ENCODE measurements at regions not wholly inside any gene's neighbourhood (a gene's known extent, or its start where the extent isn't known, plus 50 kb on each side); places are given as distances from the start of the nearest gene placed in this dataset.

DNA sequence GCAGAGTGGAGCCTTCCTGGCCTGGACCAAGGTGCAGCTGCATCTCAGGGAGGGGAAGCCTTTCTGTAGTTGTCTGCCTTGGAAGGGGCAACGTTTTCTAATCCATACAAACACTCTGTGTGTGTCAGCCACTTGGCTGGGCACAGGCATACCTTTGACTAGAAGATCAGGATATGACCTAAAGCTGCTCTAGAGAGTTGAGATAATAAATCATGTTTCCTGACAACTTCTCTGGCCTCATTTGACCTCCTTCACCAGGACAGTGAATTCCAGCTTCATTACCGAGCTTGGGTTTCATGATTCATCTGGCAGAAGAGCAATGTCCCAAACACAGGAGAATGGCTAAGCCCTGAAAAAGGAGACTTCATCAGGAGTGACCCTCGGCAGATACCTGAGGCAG lies 89.6 kb upstream of the KIT start:
- TF ChIP-seq, protein P1, sequence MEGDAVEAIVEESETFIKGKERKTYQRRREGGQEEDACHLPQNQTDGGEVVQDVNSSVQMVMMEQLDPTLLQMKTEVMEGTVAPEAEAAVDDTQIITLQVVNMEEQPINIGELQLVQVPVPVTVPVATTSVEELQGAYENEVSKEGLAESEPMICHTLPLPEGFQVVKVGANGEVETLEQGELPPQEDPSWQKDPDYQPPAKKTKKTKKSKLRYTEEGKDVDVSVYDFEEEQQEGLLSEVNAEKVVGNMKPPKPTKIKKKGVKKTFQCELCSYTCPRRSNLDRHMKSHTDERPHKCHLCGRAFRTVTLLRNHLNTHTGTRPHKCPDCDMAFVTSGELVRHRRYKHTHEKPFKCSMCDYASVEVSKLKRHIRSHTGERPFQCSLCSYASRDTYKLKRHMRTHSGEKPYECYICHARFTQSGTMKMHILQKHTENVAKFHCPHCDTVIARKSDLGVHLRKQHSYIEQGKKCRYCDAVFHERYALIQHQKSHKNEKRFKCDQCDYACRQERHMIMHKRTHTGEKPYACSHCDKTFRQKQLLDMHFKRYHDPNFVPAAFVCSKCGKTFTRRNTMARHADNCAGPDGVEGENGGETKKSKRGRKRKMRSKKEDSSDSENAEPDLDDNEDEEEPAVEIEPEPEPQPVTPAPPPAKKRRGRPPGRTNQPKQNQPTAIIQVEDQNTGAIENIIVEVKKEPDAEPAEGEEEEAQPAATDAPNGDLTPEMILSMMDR (IDR thresholded peaks at IDR 0.05; ENCODE audit: insufficient read depth, low read depth, low read length, missing control alignments), result no peak
- no peak overlapping the region for H3K4me3 ChIP-seq (ENCODE audit: low read length)
- peak; percentile 36 for DNase-seq (ENCODE audit: low read depth)

DNA sequence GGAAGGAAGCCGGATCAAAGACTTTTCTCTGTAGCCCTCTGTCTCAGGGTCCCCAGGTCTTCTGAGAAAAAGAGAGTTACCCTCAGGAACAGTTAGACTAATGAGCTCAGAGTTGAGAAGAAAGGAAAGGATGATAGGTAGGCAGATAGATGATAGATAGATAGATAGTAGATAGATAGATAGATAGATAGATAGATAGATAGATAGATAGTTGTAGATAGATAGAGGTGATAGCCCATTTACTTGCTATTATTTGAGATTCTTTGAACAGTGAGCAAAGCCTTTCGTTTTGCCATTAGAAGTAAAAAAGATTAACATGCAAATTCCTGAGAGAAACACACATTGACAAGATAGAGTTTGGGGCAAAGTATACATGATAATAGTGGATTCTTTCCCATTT lies 86.9 kb upstream of the KIT start:
- no peak for DNase-seq (ENCODE audit: low read depth)
- H3K4me3 ChIP-seq (ENCODE audit: low read length), result no peak overlapping the region
- TF ChIP-seq, protein P1 (IDR thresholded peaks at IDR 0.05; ENCODE audit: insufficient read depth, low read depth, low read length, missing control alignments), result no peak

DNA sequence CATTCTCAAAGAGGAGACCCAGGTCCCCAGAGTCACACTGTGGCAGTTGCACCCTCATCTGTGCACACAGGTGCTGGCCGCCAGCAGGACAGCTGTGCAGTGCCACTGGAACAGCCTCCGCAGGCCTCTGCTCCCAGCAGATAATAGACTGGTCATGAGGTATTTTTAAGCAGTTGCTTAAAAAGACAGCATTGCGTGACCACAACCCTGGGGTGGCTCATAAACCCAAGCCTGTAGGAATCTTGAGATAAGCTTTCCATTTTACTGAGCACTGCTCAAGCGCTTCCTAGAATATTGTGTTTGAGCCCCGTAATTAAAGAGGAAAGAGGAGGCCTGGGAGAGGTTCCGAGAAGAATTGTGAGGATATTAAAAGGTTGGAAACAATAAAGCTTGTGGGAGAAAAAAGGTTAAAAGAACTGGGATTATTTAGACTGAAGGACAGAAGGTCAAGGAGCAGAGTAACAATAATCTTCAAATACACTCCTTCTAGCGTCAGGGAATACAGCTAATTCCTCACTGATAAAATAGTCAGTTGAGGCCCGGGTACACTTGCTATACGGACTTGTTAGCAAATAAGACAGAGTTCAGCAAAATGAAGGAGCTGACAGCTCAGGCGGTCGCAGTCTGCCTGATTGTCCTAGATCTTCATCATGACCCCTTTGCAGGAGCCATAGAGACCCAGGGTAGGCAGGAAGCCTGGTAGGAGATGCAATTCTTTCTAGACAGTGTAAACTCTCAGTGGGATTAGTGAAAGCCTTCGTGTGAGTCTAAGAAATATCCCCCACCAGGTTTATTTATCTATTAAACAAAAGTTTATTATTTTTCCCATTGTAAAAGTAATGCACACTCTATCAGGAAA lies 86.2 kb upstream of the KIT start:
- TF ChIP-seq, protein P1 (IDR thresholded peaks at IDR 0.05; ENCODE audit: insufficient read depth, low read depth, low read length, missing control alignments), result no peak
- no peak for DNase-seq (ENCODE audit: low read depth)
- H3K4me3 ChIP-seq (ENCODE audit: low read length), result no peak overlapping the region

DNA sequence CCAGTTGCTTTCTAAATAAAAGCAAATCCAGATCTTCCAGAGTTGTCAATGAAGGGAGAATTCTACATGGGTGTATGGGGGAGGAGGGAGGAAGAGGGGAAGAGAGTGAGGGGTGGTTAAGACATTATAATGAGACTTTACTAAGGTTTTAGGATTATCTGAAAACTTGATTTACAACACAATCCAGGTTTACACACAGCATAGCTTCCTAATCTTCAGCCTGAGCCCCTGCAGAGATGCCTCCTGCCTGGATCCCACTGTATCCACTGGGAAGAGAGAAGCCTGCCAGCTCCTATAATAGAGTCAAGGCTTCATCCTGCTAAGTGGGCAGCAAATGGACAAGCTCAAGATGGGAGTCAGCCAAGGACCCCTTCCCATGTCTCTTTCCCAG lies 85.6 kb upstream of the KIT start:
- no peak overlapping the region for H3K4me3 ChIP-seq (ENCODE audit: low read length)
- no peak for DNase-seq (ENCODE audit: low read depth)
- TF ChIP-seq, protein P1 (IDR thresholded peaks at IDR 0.05; ENCODE audit: insufficient read depth, low read depth, low read length, missing control alignments), result no peak

DNA sequence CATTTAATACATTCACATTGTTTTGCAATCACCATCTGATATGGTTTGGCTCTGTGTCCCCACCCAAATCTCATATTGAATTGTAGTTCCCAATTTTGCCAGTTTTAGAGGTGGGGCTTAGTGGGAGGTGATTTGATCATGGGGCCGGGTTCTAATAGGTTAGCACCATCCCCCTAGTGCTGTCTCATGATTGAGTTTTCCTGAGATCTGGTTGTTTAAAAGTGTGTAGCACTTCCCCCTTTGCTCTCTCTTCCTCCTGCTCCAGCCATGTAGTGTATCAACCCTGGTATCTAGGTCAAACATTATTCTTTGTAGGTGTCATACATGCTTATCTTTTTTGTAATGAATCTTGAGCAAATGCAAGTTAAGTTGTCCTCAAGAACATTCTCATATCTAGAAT lies 83.3 kb upstream of the KIT start:
- no peak for DNase-seq (ENCODE audit: low read depth)
- TF ChIP-seq, protein P1 (IDR thresholded peaks at IDR 0.05; ENCODE audit: insufficient read depth, low read depth, low read length, missing control alignments), result no peak
- H3K4me3 ChIP-seq (ENCODE audit: low read length), result no peak overlapping the region

DNA sequence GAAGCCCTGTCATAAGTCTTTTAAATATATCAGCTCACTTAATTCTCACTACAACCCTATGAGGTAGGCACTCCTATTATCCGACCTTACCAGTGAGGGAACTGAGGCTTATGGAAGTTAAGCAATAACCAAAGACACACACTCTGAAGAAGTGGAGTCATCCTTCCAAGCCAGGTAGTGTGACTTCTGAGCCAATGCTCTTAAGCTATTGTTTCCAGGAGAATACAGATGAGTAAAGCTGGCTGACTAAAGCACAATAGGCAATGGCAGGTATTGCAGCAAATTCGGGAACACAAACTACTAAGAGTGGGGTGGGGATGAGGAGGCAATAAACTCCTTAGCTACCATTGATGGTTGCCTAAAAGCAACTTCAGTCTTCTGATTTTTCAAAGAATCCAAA lies 81.8 kb upstream of the KIT start:
- no peak overlapping the region for H3K4me3 ChIP-seq (ENCODE audit: low read length)
- TF ChIP-seq, protein P1 (IDR thresholded peaks at IDR 0.05; ENCODE audit: insufficient read depth, low read depth, low read length, missing control alignments), result no peak

DNA sequence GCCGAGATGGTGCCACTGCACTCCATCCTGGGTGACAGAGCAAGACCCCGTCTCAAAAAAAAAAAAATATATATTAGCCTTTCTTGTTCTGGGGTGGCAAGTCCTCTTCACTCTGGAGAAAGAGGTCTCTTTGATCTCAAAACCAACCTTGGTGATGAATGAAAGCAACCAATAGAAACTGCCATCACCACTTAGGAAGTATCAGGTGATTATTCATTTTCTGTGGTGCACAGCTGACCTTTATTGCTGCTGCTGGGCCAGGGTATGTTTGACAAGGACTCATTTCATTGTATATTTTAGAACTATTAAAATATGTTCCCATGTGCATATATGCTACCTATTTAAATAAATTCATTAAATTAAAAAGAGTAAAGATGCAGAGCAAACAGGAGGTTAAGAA lies 76.0 kb upstream of the KIT start:
- no peak for DNase-seq (ENCODE audit: low read depth)
- H3K4me3 ChIP-seq (ENCODE audit: low read length), result no peak overlapping the region
- TF ChIP-seq, protein P1 (IDR thresholded peaks at IDR 0.05; ENCODE audit: insufficient read depth, low read depth, low read length, missing control alignments), result no peak

More for the DNA sequence above, 81.8 kb upstream of the KIT start:
- DNase-seq (ENCODE audit: low read depth), result peak; percentile 81

All from epithelial cell of esophagus (primary cell).